SK-N-SH (cell line): ENCODE measurements at regions not wholly inside any gene's neighbourhood (a gene's known extent, or its start where the extent isn't known, plus 50 kb on each side); places are given as distances from the start of the nearest gene placed in this dataset.

Source experiments
- CTCF ChIP-seq: fragments of 200-600 bp; sonication (generic); IDR thresholded peaks from 2 replicates; pipeline ENCODE4 v1.6.1; 2017; ENCODE audit warnings: antibody characterized with exemption, mild to moderate bottlenecking, moderate library complexity
- EP300 ChIP-seq, 2 experiments: IDR thresholded peaks; 2 replicates each; pipeline versions ENCODE4 v1.4.0 to v1.6.1; 2012; ENCODE audit warnings: borderline replicate concordance in 1 of 2, low read depth in 1 of 2, low read length in 1 of 2
- EZH2phosphoT487 ChIP-seq: fragments of 200-600 bp; sonication (generic); IDR thresholded peaks from 2 replicates; pipeline ENCODE4 v1.6.1; 2017; ENCODE audit warnings: low read depth, mixed run types, mild to moderate bottlenecking, antibody characterized with exemption, moderate library complexity, borderline replicate concordance
- GATA2 ChIP-seq: sonication (generic); formaldehyde crosslinking; IDR thresholded peaks from 2 replicates; pipeline ENCODE4 v1.5.0; 2020; ENCODE audit warnings: mild to moderate bottlenecking, missing genetic modification reagents
- MXI1 ChIP-seq: IDR thresholded peaks from 2 replicates; pipeline ENCODE4 v1.6.1; 2012; ENCODE audit warnings: mild to moderate bottlenecking, low read depth, low read length, improper control_type of control experiment
- RCOR1 ChIP-seq: fragments of 150-350 bp; IDR thresholded peaks from 2 replicates; pipeline ENCODE4 v1.6.1; 2017; ENCODE audit warnings: antibody characterized with exemption, low read length
- RFX5 ChIP-seq: IDR thresholded peaks from 2 replicates; pipeline ENCODE4 v1.6.1; 2012; ENCODE audit warnings: mild to moderate bottlenecking, improper control_type of control experiment, low read length
- TAF1 ChIP-seq: IDR thresholded peaks from 2 replicates; pipeline ENCODE4 v1.6.1; 2012; ENCODE audit warnings: low read depth, mild to moderate bottlenecking, low read length, moderate library complexity, borderline replicate concordance
- YY1 ChIP-seq: IDR thresholded peaks from 2 replicates; pipeline ENCODE4 v1.4.0; 2012; ENCODE audit warnings: low read depth, mild to moderate bottlenecking
- TF ChIP-seq, protein P1 (sequence below): fragments of 150-350 bp; IDR thresholded peaks from 2 replicates; pipeline ENCODE4 v1.6.1; 2017; ENCODE audit warnings: antibody characterized with exemption, low read length, low read depth, borderline replicate concordance
- TF ChIP-seq, protein P2 (sequence below): IDR thresholded peaks from 2 replicates; pipeline ENCODE4 v1.4.0; 2012; ENCODE audit warnings: low read depth

DNA sequence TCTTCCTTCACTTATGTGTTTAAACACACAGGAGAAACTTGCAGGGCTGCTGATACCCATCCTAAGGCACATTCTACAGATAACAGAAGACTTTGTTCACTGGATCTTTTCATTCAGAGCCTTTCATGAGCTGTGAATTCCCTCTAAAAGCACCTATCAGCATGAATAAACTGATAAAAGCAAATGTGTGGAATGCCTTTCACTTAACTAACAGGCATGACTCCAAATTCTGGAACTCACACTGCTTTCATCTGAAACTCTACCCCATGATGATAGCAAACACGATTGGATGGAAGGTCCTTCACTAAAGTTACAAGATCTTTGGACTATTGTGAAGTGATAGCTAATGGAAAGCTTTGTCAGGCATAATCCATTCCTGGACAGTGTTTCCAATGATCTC is 457.3 kb downstream of the EFNB2 start:
- TF ChIP-seq CTCF (no peak), EZH2phosphoT487 (no peak), YY1 (no peak), RFX5 (no peak), EP300 (IDR thresholded peaks at IDR 0.05; ENCODE audit: borderline replicate concordance in 1 of 2, low read depth in 1 of 2, low read length in 1 of 2) (no peak), MXI1 (no peak), GATA2 (no peak), TAF1 (no peak), RCOR1 (no peak)
- TF ChIP-seq, protein P1, sequence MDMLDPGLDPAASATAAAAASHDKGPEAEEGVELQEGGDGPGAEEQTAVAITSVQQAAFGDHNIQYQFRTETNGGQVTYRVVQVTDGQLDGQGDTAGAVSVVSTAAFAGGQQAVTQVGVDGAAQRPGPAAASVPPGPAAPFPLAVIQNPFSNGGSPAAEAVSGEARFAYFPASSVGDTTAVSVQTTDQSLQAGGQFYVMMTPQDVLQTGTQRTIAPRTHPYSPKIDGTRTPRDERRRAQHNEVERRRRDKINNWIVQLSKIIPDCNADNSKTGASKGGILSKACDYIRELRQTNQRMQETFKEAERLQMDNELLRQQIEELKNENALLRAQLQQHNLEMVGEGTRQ: no peak
- TF ChIP-seq, protein P2, sequence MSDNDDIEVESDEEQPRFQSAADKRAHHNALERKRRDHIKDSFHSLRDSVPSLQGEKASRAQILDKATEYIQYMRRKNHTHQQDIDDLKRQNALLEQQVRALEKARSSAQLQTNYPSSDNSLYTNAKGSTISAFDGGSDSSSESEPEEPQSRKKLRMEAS: no peak
